ENCODE measurements at regions not wholly inside any gene's neighbourhood (a gene's known extent, or its start where the extent isn't known, plus 50 kb on each side); places are given as distances from the start of the nearest gene placed in this dataset.

DNA sequence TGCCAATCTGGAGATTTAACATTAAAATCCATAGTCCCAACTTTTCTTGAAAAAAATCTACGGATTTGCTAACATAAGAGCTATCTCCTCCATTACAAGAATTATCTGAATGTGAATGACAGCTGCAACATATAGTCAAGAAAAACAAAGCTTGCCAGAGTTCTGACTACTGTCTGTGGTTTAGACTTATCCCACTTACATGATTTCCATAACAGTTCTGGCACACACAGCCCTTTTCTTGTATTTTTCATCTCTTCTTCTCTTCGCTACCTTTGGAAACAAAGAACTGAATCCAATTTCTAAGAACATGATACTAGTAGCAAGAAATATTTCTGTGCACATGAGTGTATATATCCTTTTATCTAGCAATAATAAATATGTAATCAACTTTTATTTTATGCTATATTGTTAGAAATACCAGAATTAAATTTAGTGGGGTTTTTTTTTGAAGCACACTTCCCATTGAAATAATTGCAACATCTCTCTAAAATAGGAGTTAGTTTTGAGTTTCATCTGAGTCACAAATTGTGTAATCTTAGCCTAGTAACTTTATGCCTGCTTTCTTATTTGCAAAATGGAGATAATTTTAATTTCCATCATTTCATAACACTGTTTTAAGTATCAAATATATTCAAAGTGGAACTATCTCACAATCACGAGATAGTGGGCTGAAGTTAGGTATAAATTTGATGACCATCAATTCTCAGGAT is 1217.6 kb downstream of the JRKL start:
- TF ChIP-seq, protein P1, sequence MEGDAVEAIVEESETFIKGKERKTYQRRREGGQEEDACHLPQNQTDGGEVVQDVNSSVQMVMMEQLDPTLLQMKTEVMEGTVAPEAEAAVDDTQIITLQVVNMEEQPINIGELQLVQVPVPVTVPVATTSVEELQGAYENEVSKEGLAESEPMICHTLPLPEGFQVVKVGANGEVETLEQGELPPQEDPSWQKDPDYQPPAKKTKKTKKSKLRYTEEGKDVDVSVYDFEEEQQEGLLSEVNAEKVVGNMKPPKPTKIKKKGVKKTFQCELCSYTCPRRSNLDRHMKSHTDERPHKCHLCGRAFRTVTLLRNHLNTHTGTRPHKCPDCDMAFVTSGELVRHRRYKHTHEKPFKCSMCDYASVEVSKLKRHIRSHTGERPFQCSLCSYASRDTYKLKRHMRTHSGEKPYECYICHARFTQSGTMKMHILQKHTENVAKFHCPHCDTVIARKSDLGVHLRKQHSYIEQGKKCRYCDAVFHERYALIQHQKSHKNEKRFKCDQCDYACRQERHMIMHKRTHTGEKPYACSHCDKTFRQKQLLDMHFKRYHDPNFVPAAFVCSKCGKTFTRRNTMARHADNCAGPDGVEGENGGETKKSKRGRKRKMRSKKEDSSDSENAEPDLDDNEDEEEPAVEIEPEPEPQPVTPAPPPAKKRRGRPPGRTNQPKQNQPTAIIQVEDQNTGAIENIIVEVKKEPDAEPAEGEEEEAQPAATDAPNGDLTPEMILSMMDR (IDR thresholded peaks at IDR 0.05): no peak
- no peak for ATAC-seq (ENCODE audit: low FRiP score)
- DNase-seq (ENCODE audit: low spot score): no peak

DNA sequence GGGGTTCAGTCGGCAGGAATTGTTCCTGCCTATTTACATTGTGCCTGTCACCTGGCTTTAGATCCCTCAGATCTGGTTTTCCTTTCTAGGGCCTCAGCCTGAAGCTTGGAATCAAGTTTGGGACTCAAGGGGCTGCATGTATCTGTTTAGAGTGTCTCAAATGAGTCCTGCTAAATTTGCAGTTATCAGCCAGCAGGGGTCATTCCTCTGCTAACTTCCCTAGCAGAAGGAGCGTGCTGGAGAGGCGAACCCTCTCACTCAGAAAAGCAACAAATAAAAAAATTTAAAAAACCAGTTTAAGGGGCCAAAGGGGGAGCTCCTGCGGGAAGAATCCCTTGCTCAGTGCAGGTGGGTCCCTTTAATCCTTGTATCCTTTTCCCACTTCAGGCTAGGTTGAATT is 1220.2 kb downstream of the JRKL start:
- no peak for ATAC-seq (ENCODE audit: low FRiP score)
- DNase-seq (ENCODE audit: low spot score): no peak
- TF ChIP-seq, protein P1 (IDR thresholded peaks at IDR 0.05): no peak

DNA sequence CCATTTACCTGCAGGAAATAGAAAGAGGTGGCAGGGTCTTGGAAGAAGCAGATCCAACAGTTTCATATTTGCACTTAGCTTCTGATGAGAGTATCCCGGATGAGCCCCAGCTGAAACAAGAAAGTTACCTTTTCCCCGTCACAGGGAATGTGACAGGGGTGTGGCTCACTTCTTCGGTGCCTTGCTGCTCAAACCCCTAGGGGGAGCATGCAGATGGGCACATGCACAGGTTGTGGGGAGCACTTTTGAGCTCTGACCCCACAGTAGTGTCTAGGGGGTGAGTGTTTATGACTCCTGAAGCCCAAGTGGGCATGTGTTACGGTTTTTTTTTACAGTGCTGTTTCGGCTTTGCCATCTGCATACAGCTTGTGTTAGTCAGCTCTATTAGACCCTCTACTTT is 1221.0 kb downstream of the JRKL start:
- DNase-seq (ENCODE audit: low spot score): no peak
- TF ChIP-seq, protein P1 (IDR thresholded peaks at IDR 0.05): no peak
- no peak for ATAC-seq (ENCODE audit: low FRiP score)

DNA sequence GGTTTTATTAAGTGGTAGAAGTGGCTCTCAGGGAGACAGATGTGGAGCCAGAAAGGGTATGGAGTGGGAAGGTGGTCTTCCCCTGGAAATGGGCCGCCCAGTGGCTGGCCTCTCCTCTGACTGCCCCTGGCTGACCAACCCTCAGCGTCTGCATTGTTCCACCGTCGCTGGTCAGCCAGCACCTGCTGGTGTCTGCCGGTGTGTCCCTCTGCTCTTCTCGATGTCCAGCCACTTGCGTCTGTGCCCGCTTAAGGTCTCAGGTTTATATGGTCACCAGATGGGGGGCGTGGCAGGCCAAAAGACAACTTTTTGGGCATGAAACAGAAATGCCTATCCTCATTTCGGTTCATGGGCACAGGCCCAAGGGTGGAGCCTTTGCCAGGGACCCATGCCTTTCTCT is 1221.5 kb downstream of the JRKL start:
- DNase-seq (ENCODE audit: low spot score): no peak
- TF ChIP-seq, protein P1 (IDR thresholded peaks at IDR 0.05): no peak

DNA sequence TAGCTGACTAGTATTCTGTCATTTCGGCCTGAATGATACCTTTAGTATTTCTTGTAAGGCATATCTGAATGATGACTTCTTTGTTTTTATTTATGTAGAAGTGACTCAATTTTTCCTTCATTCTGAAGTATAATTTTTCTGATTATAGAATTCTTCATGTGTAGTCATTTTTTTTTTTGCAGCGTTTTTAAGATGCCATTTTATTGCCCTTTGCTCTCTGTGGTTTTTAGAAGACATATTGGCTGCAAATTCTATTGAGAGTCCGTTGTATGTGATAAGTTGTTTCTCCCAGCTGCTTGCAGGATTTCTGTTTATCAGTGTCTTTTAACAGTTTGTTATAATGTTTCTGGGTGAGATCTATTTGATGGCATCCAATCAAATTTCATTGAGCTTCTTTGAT is 1224.8 kb downstream of the JRKL start:
- TF ChIP-seq, protein P1 (IDR thresholded peaks at IDR 0.05): no peak
- ATAC-seq (ENCODE audit: low FRiP score) (no peak), DNase-seq (ENCODE audit: low spot score) (no peak)

More for the DNA sequence above, 1221.5 kb downstream of the JRKL start:
- ATAC-seq (ENCODE audit: low FRiP score): no peak

DNA sequence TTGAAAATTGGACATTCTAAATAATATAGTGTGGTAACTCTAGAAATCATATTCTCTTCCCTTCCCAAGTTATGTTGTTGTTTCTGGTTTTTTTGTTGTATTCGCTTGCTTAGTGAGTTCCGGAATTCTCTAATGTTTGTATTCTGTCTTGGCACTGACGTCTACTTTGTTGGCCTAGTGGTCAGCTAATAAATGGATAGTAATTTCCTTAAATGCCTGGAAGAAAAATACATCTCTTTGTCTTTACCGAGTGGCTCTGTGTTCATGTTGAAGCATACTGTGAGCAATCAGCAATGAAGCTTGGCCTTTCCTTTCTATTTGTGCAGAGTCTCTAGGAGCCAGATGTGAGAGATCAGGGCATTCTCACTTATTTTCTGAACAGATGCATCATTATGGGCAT is 1225.7 kb downstream of the JRKL start:
- no peak for ATAC-seq (ENCODE audit: low FRiP score)
- TF ChIP-seq, protein P1 (IDR thresholded peaks at IDR 0.05): no peak
- DNase-seq (ENCODE audit: low spot score): no peak

DNA sequence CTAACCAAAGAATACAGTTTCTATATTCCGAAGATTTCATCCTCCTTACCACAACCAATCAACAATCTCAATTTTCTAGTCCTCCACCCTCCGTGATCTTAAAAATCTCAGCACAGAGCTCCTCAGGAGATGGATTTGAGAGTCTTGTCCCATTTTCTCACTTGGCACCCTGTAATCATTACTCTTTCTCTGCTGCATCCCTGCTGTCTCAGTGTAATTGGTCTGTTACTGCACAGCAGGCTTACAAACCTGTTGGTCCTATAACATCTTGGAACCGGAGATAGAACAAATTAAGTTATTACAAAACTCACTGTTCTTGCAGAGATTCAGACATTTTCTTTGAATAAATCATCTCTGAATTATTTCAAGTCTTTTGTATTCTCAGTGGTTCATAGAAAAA is 1227.2 kb downstream of the JRKL start:
- TF ChIP-seq, protein P1 (IDR thresholded peaks at IDR 0.05): no peak
- ATAC-seq (ENCODE audit: low FRiP score): no peak

More for the DNA sequence above, 1227.2 kb downstream of the JRKL start:
- no peak for DNase-seq (ENCODE audit: low spot score)
